Left lung (tissue), 4 donors: ENCODE measurements at regions not wholly inside any gene's neighbourhood (a gene's known extent, or its start where the extent isn't known, plus 50 kb on each side); places are given as distances from the start of the nearest gene placed in this dataset.

Experiments
- ATAC-seq: fragments of 200-7000 bp; cut with Tn5 transposase; one replicate; pipeline ENCODE4 v1.9.1; 2020; ENCODE audit warnings: moderate library complexity
- DNase-seq, 4 donors: peaks; one replicate each; pipeline ENCODE4 v3.0.0-alpha.2; 2013 to 2020
- H3K27ac ChIP-seq, 2 donors: fragments of 200-600 bp; sonication (generic) in 1 of 2; one replicate each; pipeline versions ENCODE4 v1.5.0 to v1.8.0; 2020 to 2021
- H3K27me3 ChIP-seq, 2 donors: fragments of 200-600 bp; sonication (generic) in 1 of 2; one replicate each; pipeline versions ENCODE4 v1.5.0 to v1.8.0; 2020 to 2021
- H3K36me3 ChIP-seq, 2 donors: fragments of 200-600 bp; sonication (generic) in 1 of 2; one replicate each; pipeline versions ENCODE4 v1.5.0 to v1.8.0; 2020 to 2021
- H3K4me1 ChIP-seq, 2 donors: fragments of 200-600 bp; one replicate each; pipeline ENCODE4 v1.8.0; 2021
- H3K4me3 ChIP-seq, 2 donors: fragments of 200-600 bp; sonication (generic) in 1 of 2; one replicate each; pipeline versions ENCODE4 v1.5.0 to v1.8.0; 2020 to 2021; ENCODE audit warnings: mild to moderate bottlenecking in 1 of 2
- H3K9me3 ChIP-seq, 2 donors: fragments of 200-600 bp; sonication (generic) in 1 of 2; one replicate each; pipeline versions ENCODE4 v1.5.0 to v1.8.0; 2020 to 2021
- CTCF ChIP-seq, 2 donors: fragments of 200-600 bp; sonication (generic) in 1 of 2; IDR thresholded peaks; one replicate each; pipeline versions ENCODE4 v1.5.0 to v1.8.0; 2021; ENCODE audit warnings: antibody characterized with exemption in 2 of 2
- intact Hi-C, 2 donors: fragments of 100-400 bp; cut with DNase I; formaldehyde crosslinking; loops; one replicate each; pipeline versions ENCODE4 v1.11.2 to v1.14.2; 2022
- donor health status: DM: no; HTN: yes; CAD: no.
- donor health status: DM: no; HTN: no; CAD: no.

- no peak for TF ChIP-seq CTCF (IDR thresholded peaks at IDR 0.05)
- no peak overlapping the region for H3K4me3 ChIP-seq
- H3K4me1 ChIP-seq, result no peaks in the 10 kb centered on the region
- peaks cover 0 to 2% of the 10 kb centered on the region in 2 donors for H3K9me3 ChIP-seq
- DNase-seq (no peak), ATAC-seq (no peak)
- intact Hi-C loops, result no loop called here
- no peak overlapping the region for H3K27ac ChIP-seq
- H3K36me3 ChIP-seq, result no peaks in the 10 kb centered on the region
- no peaks in the 10 kb centered on the region for H3K27me3 ChIP-seq
These were observed 685.6 kb downstream of the TBC1D32 start for GRCh38 chr6:120648713-120649112.

GRCh38 chr6:120646101-120646500 is 688.2 kb downstream of the TBC1D32 start:
- intact Hi-C loops, result no loop called here
- DNase-seq, result peak in 1 of 4 donors; percentile 16

DNA sequence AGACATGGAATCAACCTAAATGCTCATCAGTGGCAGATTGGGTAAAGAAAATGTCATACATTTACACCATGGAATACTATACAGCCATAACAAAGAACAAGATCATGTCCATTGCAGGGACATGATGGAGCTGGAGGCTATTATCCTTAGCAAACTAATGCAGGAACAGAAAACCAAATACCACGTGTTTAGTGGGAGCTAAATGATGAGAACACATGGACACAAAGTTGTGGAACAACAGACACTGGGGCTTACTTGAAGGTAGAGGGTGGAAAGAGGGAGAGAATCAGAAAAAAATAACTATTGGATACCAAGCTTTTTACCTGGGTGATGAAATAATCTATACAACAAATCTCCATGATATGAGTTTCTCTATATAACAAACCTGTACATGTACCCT is 701.3 kb downstream of the TBC1D32 start:
- TF ChIP-seq CTCF (IDR thresholded peaks at IDR 0.05), result no peak
- H3K27ac ChIP-seq, result no peak overlapping the region
- peaks cover 0 to 6% of the 10 kb centered on the region in 2 donors for H3K9me3 ChIP-seq
- no peaks in the 10 kb centered on the region for H3K36me3 ChIP-seq
- H3K4me1 ChIP-seq, result no peaks in the 10 kb centered on the region
- intact Hi-C loops, result no loop called here
- ATAC-seq, result no peak
- DNase-seq, result no peak
- no peak overlapping the region for H3K4me3 ChIP-seq
- no peaks in the 10 kb centered on the region for H3K27me3 ChIP-seq

More at GRCh38 chr6:120646101-120646500, 688.2 kb downstream of the TBC1D32 start:
- Histone ChIP-seq H3K4me3 (no peak overlapping the region), H3K9me3 (peaks cover 0 to 2% of the 10 kb centered on the region in 2 donors), H3K27ac (no peak overlapping the region), H3K27me3 (no peaks in the 10 kb centered on the region), H3K36me3 (no peaks in the 10 kb centered on the region), H3K4me1 (no peaks in the 10 kb centered on the region)
- TF ChIP-seq CTCF (IDR thresholded peaks at IDR 0.05), result no peak
- ATAC-seq, result no peak

GRCh38 chr6:120627612-120628011 is 706.7 kb downstream of the TBC1D32 start:
- Histone ChIP-seq H3K4me3 (no peak overlapping the region), H3K27me3 (no peaks in the 10 kb centered on the region), H3K4me1 (no peaks in the 10 kb centered on the region), H3K9me3 (no peaks in the 10 kb centered on the region), H3K27ac (no peak overlapping the region), H3K36me3 (no peaks in the 10 kb centered on the region)
- intact Hi-C loops, result no loop called here
- DNase-seq (no peak), ATAC-seq (no peak)
- TF ChIP-seq CTCF (IDR thresholded peaks at IDR 0.05), result no peak

GRCh38 chr6:120622127-120622631 is 712.1 kb downstream of the TBC1D32 start:
- H3K9me3 ChIP-seq, result no peaks in the 10 kb centered on the region
- no peak for TF ChIP-seq CTCF (IDR thresholded peaks at IDR 0.05)
- no peak for DNase-seq
- no peak overlapping the region for H3K4me3 ChIP-seq
- no peaks in the 10 kb centered on the region for H3K27me3 ChIP-seq
- no peak overlapping the region for H3K27ac ChIP-seq
- no peaks in the 10 kb centered on the region for H3K36me3 ChIP-seq
- intact Hi-C loops, result no loop called here
- no peak for ATAC-seq
- H3K4me1 ChIP-seq, result no peaks in the 10 kb centered on the region
